ENCODE measurements at regions not wholly inside any gene's neighbourhood (a gene's known extent, or its start where the extent isn't known, plus 50 kb on each side); places are given as distances from the start of the nearest gene placed in this dataset.

GRCh38 chr7:46214526-46214925 lies 293.5 kb upstream of the IGFBP3 start:
- Histone ChIP-seq H3K4me2 (no peak overlapping the region), H3K36me3 (ENCODE audit: insufficient read depth) (no peaks in the 10 kb centered on the region), H2AFZ (no peak overlapping the region), H3F3A (replicated peaks; ENCODE audit: low read depth) (no peaks in the 10 kb centered on the region), H3K9me2 (ENCODE audit: insufficient read depth) (0 out of 2 replicates have a peak, but pooled peaks cover 8% of the 10 kb centered on the region), H4K20me1 (replicated peaks; ENCODE audit: insufficient read depth) (no peaks in the 10 kb centered on the region), H3K4me1 (ENCODE audit: insufficient read depth) (no peaks in the 10 kb centered on the region), H3K79me2 (replicated peaks; ENCODE audit: insufficient read depth) (no peaks in the 10 kb centered on the region), H3K4me3 (no peak overlapping the region), H3K27ac (ENCODE audit: low read depth) (no peak overlapping the region), H3K27me3 (ENCODE audit: insufficient read depth) (no peaks in the 10 kb centered on the region)
- ATAC-seq (no peak), DNase-seq (ENCODE audit: low spot score) (no peak)
- H3K4me3 Mint-ChIP-seq: no peak overlapping the region
- H3K27ac Mint-ChIP-seq: no peak overlapping the region; the same call in 1 of the 2 replicates
- H3K4me1 Mint-ChIP-seq: peaks cover 3% of the 10 kb centered on the region; the same call in 1 of the 3 replicates
- H3K9me3 Mint-ChIP-seq: no peaks in the 10 kb centered on the region
- peaks cover 3% of the 10 kb centered on the region for H3K27me3 Mint-ChIP-seq (ENCODE audit: insufficient read depth, low read depth, poor library complexity)
- no peaks in the 10 kb centered on the region; the same call in 2 of the 3 replicates for H3K36me3 Mint-ChIP-seq (ENCODE audit: low read depth)
- TF ChIP-seq, protein P1, sequence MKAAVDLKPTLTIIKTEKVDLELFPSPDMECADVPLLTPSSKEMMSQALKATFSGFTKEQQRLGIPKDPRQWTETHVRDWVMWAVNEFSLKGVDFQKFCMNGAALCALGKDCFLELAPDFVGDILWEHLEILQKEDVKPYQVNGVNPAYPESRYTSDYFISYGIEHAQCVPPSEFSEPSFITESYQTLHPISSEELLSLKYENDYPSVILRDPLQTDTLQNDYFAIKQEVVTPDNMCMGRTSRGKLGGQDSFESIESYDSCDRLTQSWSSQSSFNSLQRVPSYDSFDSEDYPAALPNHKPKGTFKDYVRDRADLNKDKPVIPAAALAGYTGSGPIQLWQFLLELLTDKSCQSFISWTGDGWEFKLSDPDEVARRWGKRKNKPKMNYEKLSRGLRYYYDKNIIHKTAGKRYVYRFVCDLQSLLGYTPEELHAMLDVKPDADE (IDR thresholded peaks at IDR 0.05): no peak
- TF ChIP-seq ZNF114 (CRISPR knock-in tag; IDR thresholded peaks at IDR 0.05) (no peak), CREB1 (CRISPR knock-in tag; IDR thresholded peaks at IDR 0.05; ENCODE audit: low read depth) (no peak), STAT1 (IDR thresholded peaks at IDR 0.05; ENCODE audit: unreplicated experiment) (no peak), JUNB (IDR thresholded peaks at IDR 0.05; ENCODE audit: unreplicated experiment) (no peak), REST (IDR thresholded peaks at IDR 0.05; ENCODE audit: unreplicated experiment) (no peak)

DNA sequence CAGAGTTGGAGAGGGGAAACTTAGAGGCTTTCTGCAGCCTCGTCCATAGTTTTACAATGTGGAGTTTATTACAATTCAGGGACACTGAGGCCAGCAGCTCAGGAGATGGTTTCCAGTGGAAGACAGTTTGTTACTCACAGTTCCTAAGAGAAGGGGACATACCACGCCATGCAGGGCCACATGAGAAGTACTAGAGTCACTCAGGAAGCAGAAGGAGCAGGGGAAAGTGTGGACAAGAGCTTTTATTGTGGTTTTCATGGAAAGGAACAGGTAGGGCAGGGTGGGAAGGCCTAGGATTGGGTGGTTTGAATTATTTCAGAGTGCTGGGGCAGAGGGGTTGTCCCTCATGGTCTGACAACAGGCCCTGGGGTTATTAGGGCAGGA lies 292.1 kb upstream of the IGFBP3 start:
- H3K79me2 ChIP-seq (replicated peaks; ENCODE audit: insufficient read depth): no peaks in the 10 kb centered on the region
- H3K36me3 Mint-ChIP-seq (ENCODE audit: low read depth): no peaks in the 10 kb centered on the region; the same call in 2 of the 3 replicates
- no peak overlapping the region for H3K4me3 ChIP-seq
- no peak overlapping the region for H3K4me2 ChIP-seq
- H4K20me1 ChIP-seq (replicated peaks; ENCODE audit: insufficient read depth): no peaks in the 10 kb centered on the region
- no peak for TF ChIP-seq REST (IDR thresholded peaks at IDR 0.05; ENCODE audit: unreplicated experiment)
- TF ChIP-seq JUNB (IDR thresholded peaks at IDR 0.05; ENCODE audit: unreplicated experiment): no peak
- H3K4me1 Mint-ChIP-seq: no peaks in the 10 kb centered on the region; the same call in 2 of the 3 replicates
- H3K4me3 Mint-ChIP-seq: no peak overlapping the region
- H3K27ac Mint-ChIP-seq: no peak overlapping the region
- H2AFZ ChIP-seq: no peak overlapping the region
- H3K4me1 ChIP-seq (ENCODE audit: insufficient read depth): no peaks in the 10 kb centered on the region
- no peaks in the 10 kb centered on the region for H3K27me3 ChIP-seq (ENCODE audit: insufficient read depth)
- ATAC-seq: no peak
- H3K36me3 ChIP-seq (ENCODE audit: insufficient read depth): no peaks in the 10 kb centered on the region
- H3K9me3 Mint-ChIP-seq: no peaks in the 10 kb centered on the region
- no peak for DNase-seq (ENCODE audit: low spot score)
- 0 out of 2 replicates have a peak, but pooled peaks cover 8% of the 10 kb centered on the region for H3K9me2 ChIP-seq (ENCODE audit: insufficient read depth)
- H3K27ac ChIP-seq (ENCODE audit: low read depth): no peak overlapping the region
- H3F3A ChIP-seq (replicated peaks; ENCODE audit: low read depth): no peaks in the 10 kb centered on the region
- peaks cover 3% of the 10 kb centered on the region for H3K27me3 Mint-ChIP-seq (ENCODE audit: insufficient read depth, low read depth, poor library complexity)
